Choroid plexus epithelial cell (primary cell): ENCODE measurements at regions not wholly inside any gene's neighbourhood (a gene's known extent, or its start where the extent isn't known, plus 50 kb on each side); places are given as distances from the start of the nearest gene placed in this dataset.
"Not testable (repeated sequence)": the region's sequence is repeated elsewhere in the genome, so short reads cannot be mapped to it uniquely, and the experiment has no call there.

Experiments used
- DNase-seq: peaks from one replicate; pipeline ENCODE4 v3.0.0-alpha.2; 2010; ENCODE audit warnings: low read depth
- H3K4me3 ChIP-seq: 2 replicates; pipeline ENCODE4 v1.5.1; 2011; ENCODE audit warnings: low read depth, mild to moderate bottlenecking, control low read depth, low read length, moderate library complexity
- TF ChIP-seq, protein P1 (sequence below): conservative IDR thresholded peaks from 2 replicates; pipeline ENCODE4 v1.5.1; 2011; ENCODE audit warnings: low read depth, mild to moderate bottlenecking, control low read depth, inconsistent platforms, low read length, moderate library complexity

DNA sequence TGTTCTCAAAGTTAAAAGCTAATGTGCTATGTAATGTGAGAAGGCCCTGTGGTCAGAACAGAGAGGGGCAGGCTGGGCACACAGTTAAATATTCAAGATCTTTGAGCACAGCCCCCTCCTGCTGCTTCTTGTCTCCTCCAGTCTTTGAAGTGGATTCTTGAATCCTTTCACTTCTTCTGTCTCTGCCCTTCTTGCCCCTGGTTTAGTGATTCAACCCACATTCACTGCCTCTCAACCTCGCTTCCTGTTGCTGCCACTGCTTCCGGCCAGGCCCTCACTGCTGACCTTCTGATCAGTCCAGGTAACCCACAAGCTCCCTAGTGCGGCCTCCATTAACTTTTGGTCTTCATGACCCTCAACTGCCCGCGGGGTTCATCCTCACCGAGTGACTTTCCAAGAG, 417.3 kb upstream of the NOX3 start:
- TF ChIP-seq, protein P1, sequence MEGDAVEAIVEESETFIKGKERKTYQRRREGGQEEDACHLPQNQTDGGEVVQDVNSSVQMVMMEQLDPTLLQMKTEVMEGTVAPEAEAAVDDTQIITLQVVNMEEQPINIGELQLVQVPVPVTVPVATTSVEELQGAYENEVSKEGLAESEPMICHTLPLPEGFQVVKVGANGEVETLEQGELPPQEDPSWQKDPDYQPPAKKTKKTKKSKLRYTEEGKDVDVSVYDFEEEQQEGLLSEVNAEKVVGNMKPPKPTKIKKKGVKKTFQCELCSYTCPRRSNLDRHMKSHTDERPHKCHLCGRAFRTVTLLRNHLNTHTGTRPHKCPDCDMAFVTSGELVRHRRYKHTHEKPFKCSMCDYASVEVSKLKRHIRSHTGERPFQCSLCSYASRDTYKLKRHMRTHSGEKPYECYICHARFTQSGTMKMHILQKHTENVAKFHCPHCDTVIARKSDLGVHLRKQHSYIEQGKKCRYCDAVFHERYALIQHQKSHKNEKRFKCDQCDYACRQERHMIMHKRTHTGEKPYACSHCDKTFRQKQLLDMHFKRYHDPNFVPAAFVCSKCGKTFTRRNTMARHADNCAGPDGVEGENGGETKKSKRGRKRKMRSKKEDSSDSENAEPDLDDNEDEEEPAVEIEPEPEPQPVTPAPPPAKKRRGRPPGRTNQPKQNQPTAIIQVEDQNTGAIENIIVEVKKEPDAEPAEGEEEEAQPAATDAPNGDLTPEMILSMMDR = no peak
- H3K4me3 ChIP-seq = no peak overlapping the region
- DNase-seq = no peak

DNA sequence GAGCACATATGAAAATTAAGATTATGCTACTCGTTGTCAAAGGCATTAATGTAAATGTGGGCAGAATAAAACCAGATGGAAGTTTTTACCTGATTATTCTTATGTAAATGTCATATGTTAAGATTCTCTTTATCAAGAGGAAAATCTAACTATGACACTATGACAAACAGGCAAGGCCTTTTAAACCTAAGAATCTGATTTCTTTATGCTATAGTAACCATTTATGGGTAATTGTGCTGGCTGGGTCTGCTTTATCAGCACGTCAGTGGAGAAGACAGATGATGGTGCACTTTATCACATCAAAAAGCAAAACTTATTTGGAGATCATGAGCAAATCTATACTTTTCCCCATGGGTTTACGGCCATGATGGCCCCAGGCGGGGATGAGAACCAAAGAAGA, 412.0 kb upstream of the NOX3 start:
- no peak for DNase-seq
- TF ChIP-seq, protein P1 = no peak
- no peak overlapping the region for H3K4me3 ChIP-seq

GRCh38 chr6:155866676-155867390, 411.2 kb upstream of the NOX3 start:
- not testable (repeated sequence) for H3K4me3 ChIP-seq, DNase-seq

DNA sequence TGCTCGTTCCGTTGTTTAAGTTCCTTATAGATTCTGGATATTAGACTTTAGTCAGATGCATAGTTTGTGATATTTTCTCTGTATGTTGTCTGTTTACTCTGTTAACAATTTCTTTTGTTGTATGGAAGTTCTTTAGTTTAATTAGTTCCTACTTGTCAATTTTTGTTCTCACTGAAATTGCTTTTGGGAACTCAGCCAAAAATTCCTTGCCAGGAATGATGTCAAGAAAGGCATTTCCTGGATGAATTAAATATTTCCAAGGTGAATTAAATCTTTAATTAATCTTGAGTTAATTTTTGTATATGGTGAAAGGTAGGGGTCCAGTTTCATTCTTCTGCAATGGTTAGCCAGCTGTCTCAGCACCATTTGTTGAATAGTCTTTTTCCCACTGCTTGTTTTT, 406.2 kb upstream of the NOX3 start:
- no peak for DNase-seq
- TF ChIP-seq, protein P1 = no peak
- H3K4me3 ChIP-seq = no peak overlapping the region

DNA sequence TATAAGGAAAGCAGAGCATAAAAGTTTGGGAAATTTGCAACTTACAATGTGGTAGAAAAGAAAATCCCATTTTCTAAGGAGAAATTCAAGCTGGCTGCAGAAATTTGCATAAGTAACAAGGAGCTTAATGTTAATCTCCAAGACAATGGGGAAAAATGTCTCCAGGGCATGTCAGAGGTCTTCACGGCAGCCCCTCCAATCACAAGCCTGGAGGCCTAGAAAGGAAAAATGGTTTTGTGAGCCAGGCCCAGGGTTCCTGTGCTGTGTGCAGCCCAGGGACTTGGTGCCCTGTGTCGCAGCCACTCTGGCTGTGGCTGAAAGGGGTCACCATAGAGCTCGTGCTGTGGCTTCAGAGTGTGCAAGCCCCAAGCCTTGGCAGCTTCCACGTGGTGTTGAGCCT, 403.3 kb upstream of the NOX3 start:
- not testable (repeated sequence) for DNase-seq, H3K4me3 ChIP-seq

- DNase-seq = no peak
- TF ChIP-seq, protein P1 = no peak
- H3K4me3 ChIP-seq = no peak overlapping the region
Observed at GRCh38 chr6:155854787-155855186, 399.1 kb upstream of the NOX3 start.

DNA sequence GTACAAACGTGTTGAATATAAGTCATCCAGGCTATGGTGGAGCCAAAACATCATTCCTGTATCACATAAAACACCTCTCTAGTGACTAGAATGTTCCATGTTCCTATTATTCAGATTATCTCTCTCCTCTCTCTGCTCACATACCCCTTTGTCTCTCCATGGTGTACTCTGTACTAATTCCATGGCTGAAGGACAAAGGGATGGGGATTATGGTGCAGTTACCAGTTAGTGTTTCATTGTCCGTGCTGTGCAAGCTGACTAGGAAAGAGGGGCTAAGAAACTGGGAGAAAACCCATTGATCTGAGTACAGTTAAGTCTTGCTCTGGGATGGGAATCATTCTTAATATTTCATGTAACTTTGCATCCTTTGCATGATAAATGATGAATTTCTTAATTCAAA, 397.4 kb upstream of the NOX3 start:
- H3K4me3 ChIP-seq = no peak overlapping the region
- no peak for DNase-seq

GRCh38 chr6:155850408-155850841, 394.8 kb upstream of the NOX3 start:
- TF ChIP-seq, protein P1 = no peak
- peak; percentile 46 for DNase-seq
- no peak overlapping the region for H3K4me3 ChIP-seq

More for the DNA sequence above, 397.4 kb upstream of the NOX3 start:
- TF ChIP-seq, protein P1 = no peak
